Testis (tissue), 2 donors: ENCODE measurements at regions not wholly inside any gene's neighbourhood (a gene's known extent, or its start where the extent isn't known, plus 50 kb on each side); places are given as distances from the start of the nearest gene placed in this dataset.

Experiments used
- CTCF ChIP-seq, 3 experiments: fragments of 450-650 bp in 2 of 3; fragments of 200-600 bp in 1 of 3; sonication (generic) in 1 of 3; IDR thresholded peaks; one replicate each; pipeline ENCODE4 v1.5.1; 2016 to 2019; ENCODE audit warnings: antibody characterized with exemption in 3 of 3, mild to moderate bottlenecking in 2 of 3, moderate library complexity in 1 of 3
- POLR2A ChIP-seq: fragments of 450-650 bp; IDR thresholded peaks from one replicate; pipeline ENCODE4 v1.6.1; 2017; ENCODE audit warnings: antibody characterized with exemption, mild to moderate bottlenecking, moderate library complexity

GRCh38 chr14:86414146-86414545 is 884.2 kb downstream of the FLRT2 start:
- TF ChIP-seq CTCF (IDR thresholded peaks at IDR 0.05) (no peak), POLR2A (no peak)
